ENCODE measurements at regions not wholly inside any gene's neighbourhood (a gene's known extent, or its start where the extent isn't known, plus 50 kb on each side); places are given as distances from the start of the nearest gene placed in this dataset.

DNA sequence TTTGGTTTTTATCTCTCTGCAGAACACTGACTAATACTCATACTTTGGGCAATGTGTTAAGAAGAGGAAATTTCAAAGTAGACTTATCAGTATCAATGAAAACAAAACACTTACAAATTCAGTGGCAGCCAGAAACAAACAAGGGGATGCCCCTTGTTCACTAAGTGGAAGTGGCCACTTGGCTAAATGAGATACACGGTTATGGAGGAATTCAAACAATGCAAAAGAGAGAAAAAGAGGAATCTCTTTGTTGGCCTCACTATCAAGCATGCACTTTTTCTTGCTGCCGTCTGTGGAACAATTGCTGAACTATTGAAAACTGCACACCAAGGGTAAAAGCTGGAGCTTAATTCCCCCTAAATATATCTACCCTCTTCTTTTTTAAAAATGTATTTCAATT, 2044.9 kb upstream of the CDH6 start:
- Histone ChIP-seq H3K4me1 (no peaks in the 10 kb centered on the region), H3K4me3 (no peak overlapping the region), H3K9me3 (no peaks in the 10 kb centered on the region), H3K36me3 (no peaks in the 10 kb centered on the region), H3K27ac (no peak overlapping the region), H3K27me3 (no peaks in the 10 kb centered on the region)
- TF ChIP-seq POLR2AphosphoS5 (IDR thresholded peaks at IDR 0.05) = no peak
- TF ChIP-seq, protein P1, sequence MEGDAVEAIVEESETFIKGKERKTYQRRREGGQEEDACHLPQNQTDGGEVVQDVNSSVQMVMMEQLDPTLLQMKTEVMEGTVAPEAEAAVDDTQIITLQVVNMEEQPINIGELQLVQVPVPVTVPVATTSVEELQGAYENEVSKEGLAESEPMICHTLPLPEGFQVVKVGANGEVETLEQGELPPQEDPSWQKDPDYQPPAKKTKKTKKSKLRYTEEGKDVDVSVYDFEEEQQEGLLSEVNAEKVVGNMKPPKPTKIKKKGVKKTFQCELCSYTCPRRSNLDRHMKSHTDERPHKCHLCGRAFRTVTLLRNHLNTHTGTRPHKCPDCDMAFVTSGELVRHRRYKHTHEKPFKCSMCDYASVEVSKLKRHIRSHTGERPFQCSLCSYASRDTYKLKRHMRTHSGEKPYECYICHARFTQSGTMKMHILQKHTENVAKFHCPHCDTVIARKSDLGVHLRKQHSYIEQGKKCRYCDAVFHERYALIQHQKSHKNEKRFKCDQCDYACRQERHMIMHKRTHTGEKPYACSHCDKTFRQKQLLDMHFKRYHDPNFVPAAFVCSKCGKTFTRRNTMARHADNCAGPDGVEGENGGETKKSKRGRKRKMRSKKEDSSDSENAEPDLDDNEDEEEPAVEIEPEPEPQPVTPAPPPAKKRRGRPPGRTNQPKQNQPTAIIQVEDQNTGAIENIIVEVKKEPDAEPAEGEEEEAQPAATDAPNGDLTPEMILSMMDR (IDR thresholded peaks at IDR 0.05) = no peak
- no peak for TF ChIP-seq POLR2A (IDR thresholded peaks at IDR 0.05)
- intact Hi-C loops (cut with DNase I; ENCODE audit: low total_unique reads) = no loop called here
- no peak for DNase-seq (ENCODE audit: low spot score in 2 of 2)

DNA sequence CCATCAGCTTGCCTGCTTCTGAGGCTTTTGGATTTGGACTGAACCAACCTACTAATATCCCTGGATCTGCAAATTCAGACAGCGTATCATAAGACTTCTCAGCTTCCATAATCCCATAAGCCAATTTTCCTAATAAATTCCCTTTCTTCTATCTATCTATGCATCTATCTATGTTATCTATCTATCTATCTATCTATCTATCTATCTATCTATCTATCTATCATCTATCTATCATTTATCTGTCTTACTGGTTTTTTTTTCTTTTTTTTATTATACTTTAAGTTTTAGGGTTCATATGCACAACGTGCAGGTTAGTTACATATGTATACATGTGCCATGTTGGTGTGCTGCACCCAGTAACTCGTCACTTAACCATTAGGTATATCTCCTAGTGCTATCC, 2045.4 kb upstream of the CDH6 start:
- H3K27me3 ChIP-seq = no peaks in the 10 kb centered on the region
- H3K4me3 ChIP-seq = no peak overlapping the region
- DNase-seq (ENCODE audit: low spot score in 2 of 2) = no peak
- intact Hi-C loops (cut with DNase I; ENCODE audit: low total_unique reads) = no loop called here
- no peaks in the 10 kb centered on the region for H3K9me3 ChIP-seq
- no peak overlapping the region for H3K27ac ChIP-seq
- no peaks in the 10 kb centered on the region for H3K36me3 ChIP-seq
- H3K4me1 ChIP-seq = no peaks in the 10 kb centered on the region
- TF ChIP-seq POLR2A (IDR thresholded peaks at IDR 0.05) = no peak
- TF ChIP-seq POLR2AphosphoS5 (IDR thresholded peaks at IDR 0.05) = no peak
- TF ChIP-seq, protein P1 (IDR thresholded peaks at IDR 0.05) = no peak

DNA sequence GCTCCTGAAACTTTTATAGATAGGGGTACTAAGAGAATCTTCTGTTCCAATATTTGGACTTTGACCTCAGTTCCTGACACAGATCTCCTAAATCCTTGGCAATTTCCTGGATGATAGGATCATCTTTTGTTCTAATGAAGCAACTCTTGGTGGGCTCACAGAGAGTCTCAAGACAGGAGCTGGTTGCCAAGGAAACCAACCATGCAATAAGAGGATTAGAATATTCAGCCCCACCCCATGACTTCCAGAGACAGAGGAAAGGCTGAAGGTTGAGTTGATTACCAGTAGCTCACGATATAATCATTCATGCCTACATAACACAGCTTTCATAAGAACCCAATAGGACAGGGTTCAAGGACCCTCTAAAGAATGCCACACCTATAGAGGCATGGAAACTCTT, 2050.2 kb upstream of the CDH6 start:
- Histone ChIP-seq H3K27ac (no peak overlapping the region), H3K4me1 (no peaks in the 10 kb centered on the region), H3K9me3 (no peaks in the 10 kb centered on the region), H3K36me3 (no peaks in the 10 kb centered on the region), H3K4me3 (no peak overlapping the region), H3K27me3 (no peaks in the 10 kb centered on the region)
- no peak for TF ChIP-seq POLR2AphosphoS5 (IDR thresholded peaks at IDR 0.05)
- TF ChIP-seq, protein P1 (IDR thresholded peaks at IDR 0.05) = no peak
- TF ChIP-seq POLR2A (IDR thresholded peaks at IDR 0.05) = no peak
- intact Hi-C loops (cut with DNase I; ENCODE audit: low total_unique reads) = no loop called here
- no peak for DNase-seq (ENCODE audit: low spot score in 2 of 2)

DNA sequence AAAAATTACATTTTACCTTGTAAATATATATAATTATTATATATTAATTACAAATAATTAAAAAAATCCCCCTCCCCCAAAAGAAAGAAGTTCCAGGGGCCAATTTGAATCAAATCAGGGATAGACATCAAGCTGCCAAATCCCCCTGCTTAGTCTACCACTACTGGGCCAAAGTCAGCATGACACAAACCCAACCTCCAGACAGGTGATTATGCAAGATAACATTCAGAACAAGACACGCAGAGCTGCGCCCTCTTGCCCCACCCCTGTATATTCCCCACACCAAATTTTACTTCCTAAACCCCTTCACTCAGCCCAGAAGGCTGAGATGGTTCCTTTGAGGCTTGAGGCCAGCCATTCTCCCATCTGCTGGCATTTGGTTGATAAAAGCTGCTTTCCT, 2059.1 kb upstream of the CDH6 start:
- Histone ChIP-seq H3K36me3 (no peaks in the 10 kb centered on the region), H3K27ac (no peak overlapping the region), H3K9me3 (peaks cover 0 to 5% of the 10 kb centered on the region in 2 donors), H3K27me3 (no peaks in the 10 kb centered on the region), H3K4me3 (no peak overlapping the region), H3K4me1 (no peaks in the 10 kb centered on the region)
- intact Hi-C loops (cut with DNase I; ENCODE audit: low total_unique reads) = no loop called here
- TF ChIP-seq, protein P1 (IDR thresholded peaks at IDR 0.05) = no peak
- TF ChIP-seq POLR2A (IDR thresholded peaks at IDR 0.05) (no peak), POLR2AphosphoS5 (IDR thresholded peaks at IDR 0.05) (no peak)
- DNase-seq (ENCODE audit: low spot score in 2 of 2) = no peak

DNA sequence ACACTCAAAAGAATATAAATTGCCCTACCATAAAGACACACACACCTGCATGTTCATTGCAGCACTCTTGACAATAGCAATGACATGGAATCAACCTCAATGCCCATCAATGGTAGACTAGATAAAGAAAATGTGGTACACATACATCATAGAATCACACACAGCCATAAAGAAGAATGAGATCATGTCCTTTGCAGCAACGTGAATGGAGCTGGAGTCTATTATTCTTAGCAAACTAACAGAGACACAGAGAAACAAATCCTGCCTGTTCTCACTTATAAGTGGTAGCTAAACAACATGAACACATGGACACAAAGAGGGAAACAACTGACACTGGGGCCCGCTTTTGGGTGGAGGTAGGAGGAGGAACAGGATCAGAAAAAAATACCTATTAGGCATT, 2062.2 kb upstream of the CDH6 start:
- H3K4me1 ChIP-seq = no peaks in the 10 kb centered on the region
- no peak overlapping the region for H3K27ac ChIP-seq
- TF ChIP-seq POLR2A (IDR thresholded peaks at IDR 0.05) (no peak), POLR2AphosphoS5 (IDR thresholded peaks at IDR 0.05) (no peak)
- TF ChIP-seq, protein P1 (IDR thresholded peaks at IDR 0.05) = no peak
- H3K4me3 ChIP-seq = no peak overlapping the region
- no peaks in the 10 kb centered on the region for H3K36me3 ChIP-seq
- intact Hi-C loops (cut with DNase I; ENCODE audit: low total_unique reads) = no loop called here
- H3K9me3 ChIP-seq = peaks cover 0 to 5% of the 10 kb centered on the region in 2 donors
- no peak for DNase-seq (ENCODE audit: low spot score in 2 of 2)
- H3K27me3 ChIP-seq = no peaks in the 10 kb centered on the region
